Islet precursor cell (in vitro differentiated cells): ENCODE measurements at regions not wholly inside any gene's neighbourhood (a gene's known extent, or its start where the extent isn't known, plus 50 kb on each side); places are given as distances from the start of the nearest gene placed in this dataset.
A peak's percentile ranks its signal among the peaks of the same experiment; 100 is the strongest.

Experiments
- DNase-seq: peaks from one replicate; pipeline ENCODE4 v3.0.0-alpha.2; 2018

- DNase-seq = no peak
Observed at GRCh38 chr1:4090976-4091660, 191.0 kb upstream of the C1orf174 start.

GRCh38 chr1:4091996-4092395, 191.9 kb upstream of the C1orf174 start:
- DNase-seq = no peak

GRCh38 chr1:4093856-4094565, 193.9 kb upstream of the C1orf174 start:
- no peak for DNase-seq

- no peak for DNase-seq
Observed at GRCh38 chr1:4095433-4095971, 195.4 kb upstream of the C1orf174 start.

GRCh38 chr1:4101459-4102161, 201.5 kb upstream of the C1orf174 start:
- DNase-seq = no peak

GRCh38 chr1:4105300-4105880, 205.3 kb upstream of the C1orf174 start:
- no peak for DNase-seq

GRCh38 chr1:4106731-4107130, 206.7 kb upstream of the C1orf174 start:
- DNase-seq = no peak

GRCh38 chr1:4107291-4107690, 207.2 kb upstream of the C1orf174 start:
- DNase-seq = no peak

- DNase-seq = peak; percentile 69
Observed at GRCh38 chr1:4108331-4108730, 208.3 kb upstream of the C1orf174 start.

GRCh38 chr1:4108758-4109627, 208.9 kb upstream of the C1orf174 start:
- no peak for DNase-seq

GRCh38 chr1:4109628-4109940, 209.5 kb upstream of the C1orf174 start:
- DNase-seq = no peak

- DNase-seq = no peak
Observed at GRCh38 chr1:4110888-4111287, 210.8 kb upstream of the C1orf174 start.

GRCh38 chr1:4113897-4114296, 213.8 kb upstream of the C1orf174 start:
- DNase-seq = no peak

GRCh38 chr1:4115191-4115900, 215.3 kb upstream of the C1orf174 start:
- DNase-seq = no peak

GRCh38 chr1:4117196-4117595, 217.1 kb upstream of the C1orf174 start:
- DNase-seq = no peak

- DNase-seq = no peak
Observed at GRCh38 chr1:4118746-4119515, 218.9 kb upstream of the C1orf174 start.

- no peak for DNase-seq
Observed at GRCh38 chr1:4119516-4120220, 219.6 kb upstream of the C1orf174 start.

GRCh38 chr1:4120557-4121292, 220.7 kb upstream of the C1orf174 start:
- no peak for DNase-seq

- no peak for DNase-seq
Observed at GRCh38 chr1:4121293-4121684, 221.2 kb upstream of the C1orf174 start.
